Amniotic epithelial cell (primary cell): ENCODE measurements at regions not wholly inside any gene's neighbourhood (a gene's known extent, or its start where the extent isn't known, plus 50 kb on each side); places are given as distances from the start of the nearest gene placed in this dataset.
A peak's percentile ranks its signal among the peaks of the same experiment; 100 is the strongest.
"Not testable (repeated sequence)": the region's sequence is repeated elsewhere in the genome, so short reads cannot be mapped to it uniquely, and the experiment has no call there.

Experiments used
- DNase-seq: peaks from one replicate; pipeline ENCODE4 v3.0.0-alpha.2; 2010; ENCODE audit warnings: low read depth

DNA sequence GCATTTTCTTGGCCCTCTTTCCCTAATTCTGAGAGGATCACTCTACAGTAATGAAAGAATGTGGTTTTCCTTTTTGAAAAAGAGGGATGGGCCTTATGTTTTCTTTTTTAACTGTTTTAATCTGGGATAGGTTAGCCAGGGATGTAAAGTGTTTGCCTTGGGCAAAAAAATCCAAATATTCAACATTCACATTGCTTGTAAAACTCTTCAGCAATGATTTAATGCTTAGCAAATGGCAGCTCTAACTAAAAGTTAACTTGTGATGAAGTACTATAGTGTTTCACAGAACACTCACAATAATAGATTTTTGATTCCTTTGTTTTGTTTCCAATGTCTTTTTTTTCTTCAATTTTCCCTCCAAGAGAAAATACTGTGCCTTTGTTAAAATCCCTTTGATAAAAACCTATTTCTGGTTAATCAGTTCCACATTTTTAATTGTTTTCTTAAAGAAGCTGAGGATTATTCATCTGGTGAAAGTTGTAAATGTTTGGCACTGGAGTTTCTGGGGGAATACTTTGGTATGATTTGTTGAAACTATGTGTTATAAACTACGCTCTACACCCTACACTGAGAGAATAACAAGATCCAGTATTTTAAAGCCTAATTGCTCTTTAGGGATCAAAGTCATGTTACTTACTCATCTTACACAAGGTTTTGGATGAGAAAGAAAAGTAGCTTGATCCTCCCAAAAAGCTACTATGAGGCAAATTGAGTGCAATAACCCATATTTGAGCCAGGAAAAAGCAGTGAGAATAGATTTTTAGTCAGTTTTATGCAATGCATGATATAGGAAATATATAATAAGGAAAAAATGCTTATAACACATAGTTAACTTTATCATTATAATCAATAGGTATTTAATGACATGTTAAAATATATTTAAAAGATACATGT lies 335.8 kb downstream of the EPHA7 start:
- no peak for DNase-seq

DNA sequence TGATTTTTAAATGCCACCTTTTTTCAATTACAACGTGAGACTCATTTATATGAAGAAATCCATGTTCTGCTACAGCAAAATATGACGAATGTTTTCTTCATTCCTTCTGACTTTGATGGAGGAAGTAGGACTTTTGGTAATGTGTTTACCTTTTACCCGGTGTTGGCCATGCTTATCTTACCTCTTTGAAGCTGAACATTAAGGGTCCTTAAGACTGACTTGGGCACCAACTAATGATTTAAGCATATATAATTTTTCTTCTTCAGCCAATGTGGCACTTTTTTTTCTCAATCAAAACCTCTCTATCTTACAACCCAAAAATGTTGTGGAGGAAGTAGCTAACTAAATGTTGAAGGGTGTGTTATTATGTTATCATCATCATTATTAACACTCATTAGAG lies 337.5 kb downstream of the EPHA7 start:
- DNase-seq, result no peak

DNA sequence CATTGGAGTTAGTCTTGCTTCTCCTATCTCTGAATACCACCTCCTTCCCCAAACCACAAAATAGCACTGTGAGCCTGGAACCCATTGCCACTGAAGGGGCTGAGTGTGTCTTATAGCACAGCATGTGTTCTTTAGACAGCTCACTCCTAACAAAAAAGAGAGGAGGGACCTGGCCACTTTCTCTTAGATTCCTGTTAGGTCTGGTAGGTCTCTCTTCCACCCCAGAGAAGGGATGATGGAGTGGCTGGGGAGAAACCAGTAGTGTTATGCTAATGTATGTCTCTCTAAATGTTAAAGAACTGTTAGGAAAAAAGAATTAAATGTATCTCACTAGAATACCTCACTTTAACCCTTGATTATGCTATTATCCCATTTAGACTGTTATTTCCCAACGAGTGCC lies 340.3 kb downstream of the EPHA7 start:
- no peak for DNase-seq

DNA sequence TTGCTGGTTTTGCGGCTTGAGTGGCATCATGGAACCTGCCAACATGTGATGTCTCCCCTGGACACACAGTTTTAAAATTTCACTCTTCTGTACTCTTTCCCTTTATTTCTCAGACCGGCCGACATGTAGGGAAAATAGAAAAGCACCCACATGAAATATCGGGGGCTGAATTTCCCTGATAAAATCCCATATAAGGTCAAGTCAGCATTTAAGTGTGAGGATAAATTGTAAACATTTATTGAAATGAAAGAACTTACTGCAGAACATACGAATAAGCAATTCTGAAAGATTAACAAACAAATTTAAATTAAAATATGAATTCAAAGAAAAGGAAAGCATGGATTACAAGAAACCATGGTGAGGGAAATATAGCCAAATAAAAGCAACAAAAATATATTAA lies 345.5 kb downstream of the EPHA7 start:
- no peak for DNase-seq

DNA sequence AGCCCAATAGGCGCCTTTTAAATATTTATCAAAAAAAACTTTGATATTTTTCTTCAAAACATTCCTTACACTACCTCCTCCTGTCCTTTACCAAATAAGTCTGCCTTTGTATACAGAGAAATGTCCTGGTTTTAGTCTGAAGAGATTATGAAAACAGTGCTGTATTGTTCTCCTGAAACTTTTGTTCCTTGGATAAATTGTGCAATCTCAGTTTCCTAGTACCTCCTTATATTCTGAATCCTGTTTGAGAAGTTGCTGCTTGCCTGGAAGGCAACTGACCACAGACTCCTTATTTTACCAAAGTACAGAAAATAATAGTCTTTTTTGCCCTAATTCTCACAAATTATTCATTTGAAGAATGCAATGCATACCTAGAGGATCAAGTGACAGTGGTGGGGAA lies 349.5 kb downstream of the EPHA7 start:
- no peak for DNase-seq

DNA sequence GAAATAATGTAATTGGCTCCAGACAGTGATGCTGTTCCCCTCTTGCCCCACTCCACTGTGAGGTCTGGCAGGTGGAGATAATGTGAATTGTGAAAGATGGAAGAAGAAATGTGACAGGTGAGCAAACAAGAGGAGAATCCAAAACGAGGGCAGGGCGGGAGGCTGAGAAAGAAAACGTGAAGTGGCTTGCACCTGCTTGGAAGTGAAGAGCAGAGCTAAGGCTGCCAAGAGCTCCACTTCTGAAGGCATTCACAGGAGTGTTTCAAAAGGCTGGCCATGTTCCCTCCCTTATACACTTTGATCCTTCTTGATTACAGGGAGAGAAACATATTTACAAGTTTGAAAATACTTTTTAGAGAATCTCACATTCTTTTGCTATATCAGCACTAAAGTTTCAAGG lies 359.4 kb downstream of the EPHA7 start:
- DNase-seq, result no peak

DNA sequence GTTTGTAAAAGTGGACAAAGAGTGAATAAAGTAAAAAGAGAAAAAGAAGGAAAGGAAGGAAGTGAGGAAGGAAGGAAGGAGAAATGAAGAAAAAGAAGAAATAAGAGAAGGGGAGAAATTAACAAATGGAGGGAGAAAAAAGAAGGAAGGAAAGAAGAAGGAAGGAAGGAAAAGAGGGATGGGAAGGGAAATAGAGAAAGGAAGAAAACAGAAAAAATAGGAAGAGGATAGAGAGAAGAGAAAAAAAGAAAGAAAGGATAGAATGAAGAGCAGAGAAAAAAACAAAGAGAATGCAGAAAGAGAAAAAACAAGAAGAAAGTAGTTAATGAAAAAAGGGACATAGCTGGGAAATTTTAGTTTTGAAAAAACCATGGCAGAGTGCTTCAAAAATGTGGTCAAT lies 361.8 kb downstream of the EPHA7 start:
- no peak for DNase-seq

DNA sequence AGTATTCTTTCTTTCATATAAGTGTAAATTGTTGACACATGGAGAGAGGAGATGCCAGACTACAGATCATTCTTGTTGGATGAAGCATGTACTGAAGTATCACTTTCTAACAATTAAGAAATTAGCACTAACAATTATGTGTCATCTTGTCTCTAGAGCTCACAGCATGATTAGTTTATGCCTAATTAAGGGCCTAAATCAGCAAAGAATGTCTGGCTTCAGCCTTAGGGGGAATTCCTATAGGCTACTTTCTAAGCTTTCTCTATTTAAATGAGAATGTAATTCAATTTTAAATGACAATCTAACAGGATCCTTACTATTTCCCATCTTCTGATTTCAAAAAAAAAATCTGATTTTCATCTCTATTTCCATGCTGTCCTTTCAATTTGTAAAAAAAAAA lies 371.0 kb downstream of the EPHA7 start:
- DNase-seq, result no peak

DNA sequence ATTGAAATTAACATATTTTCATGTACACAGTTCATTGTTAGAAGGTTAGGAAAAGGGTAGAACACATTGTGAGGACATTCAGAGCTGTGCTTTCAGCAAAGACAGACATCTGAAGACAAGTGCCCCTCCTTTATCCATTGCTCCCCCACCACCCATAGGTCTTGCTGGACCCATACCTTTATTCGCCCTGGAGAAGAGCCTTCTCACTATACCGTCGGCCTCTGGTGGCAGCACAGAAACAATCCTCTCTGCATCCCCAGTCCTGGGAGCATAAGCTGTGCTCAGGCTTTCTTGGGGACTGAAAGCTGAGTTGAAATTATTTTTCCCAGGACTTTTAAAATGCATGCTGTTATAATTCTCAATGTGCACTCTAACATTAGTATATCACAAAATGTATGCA lies 372.3 kb downstream of the EPHA7 start:
- no peak for DNase-seq

DNA sequence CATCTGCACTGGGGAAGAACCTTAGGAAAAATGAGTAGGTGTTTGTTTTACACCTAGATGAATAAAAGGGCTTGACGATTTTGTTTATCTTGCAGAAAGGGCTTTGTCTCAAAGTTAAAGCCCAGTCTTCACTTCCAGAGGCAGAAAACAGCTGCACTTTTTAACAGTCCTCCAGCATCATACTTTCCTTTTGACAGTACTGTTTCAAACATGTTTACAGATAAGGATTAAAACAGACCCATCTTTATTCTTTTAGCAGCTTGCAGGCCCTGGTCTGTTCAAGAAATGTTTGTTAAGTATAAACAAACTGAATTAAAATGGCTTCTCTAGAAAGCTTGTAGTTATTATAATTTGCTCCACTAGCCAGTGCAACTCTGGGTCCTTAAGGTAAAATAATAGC lies 374.2 kb downstream of the EPHA7 start:
- no peak for DNase-seq

DNA sequence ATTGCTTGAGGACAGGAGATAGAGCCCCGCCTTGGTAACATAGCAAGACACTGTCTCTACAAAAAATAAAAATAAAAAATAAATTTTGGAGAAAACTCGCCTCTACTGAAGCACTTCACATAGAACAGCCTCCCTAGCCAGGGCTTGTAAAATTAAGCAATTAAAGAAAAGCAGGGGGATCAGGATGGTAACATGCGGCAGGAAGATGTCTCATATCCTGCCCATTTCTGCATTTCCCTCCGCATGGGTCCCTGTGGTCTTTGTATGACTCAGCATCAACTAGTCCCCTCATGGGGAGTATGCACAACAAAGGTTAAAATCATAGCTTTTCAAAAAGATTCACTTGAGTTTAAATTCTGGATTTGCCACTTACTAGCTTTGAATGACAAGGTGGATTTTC lies 379.0 kb downstream of the EPHA7 start:
- DNase-seq, result peak; percentile 3

DNA sequence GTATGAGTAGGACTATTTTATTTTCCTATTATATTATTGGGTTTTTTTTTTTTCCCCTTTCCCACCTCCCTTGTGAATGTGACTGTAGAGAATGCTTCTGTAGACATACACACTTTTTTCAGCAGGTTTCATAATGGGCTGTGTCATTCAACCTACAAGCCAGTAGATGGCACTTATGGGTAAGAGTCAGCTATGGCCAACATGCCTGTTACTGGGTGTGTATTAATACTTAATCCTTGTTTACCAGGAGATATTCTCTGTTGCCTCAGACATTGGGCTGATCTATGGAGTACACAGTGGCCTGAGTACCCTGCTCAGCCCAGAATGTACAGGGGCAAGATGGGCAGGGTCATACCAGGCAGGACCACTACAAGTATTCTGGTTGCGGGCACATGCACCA lies 382.5 kb downstream of the EPHA7 start:
- peak; percentile 52 for DNase-seq

DNA sequence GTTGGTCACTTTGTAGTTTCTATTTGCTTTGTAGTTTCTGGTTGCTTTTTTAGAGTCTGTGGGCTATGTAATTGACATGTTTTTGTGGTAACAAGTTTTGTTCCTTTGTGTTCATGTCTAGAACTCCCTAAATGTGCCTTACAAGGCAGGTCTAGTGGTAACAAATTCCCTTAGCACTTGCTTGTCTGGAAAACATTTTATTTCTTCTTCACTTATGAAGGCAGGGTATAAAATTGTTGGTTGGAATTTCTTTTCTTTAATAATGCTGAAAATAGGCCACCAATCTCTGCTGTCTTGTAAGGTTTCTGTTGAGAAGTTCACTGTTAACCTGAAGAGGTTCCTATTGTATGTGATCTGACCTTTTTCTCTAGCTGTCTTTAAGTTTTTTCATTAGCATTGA lies 383.6 kb downstream of the EPHA7 start:
- DNase-seq, result no peak

DNA sequence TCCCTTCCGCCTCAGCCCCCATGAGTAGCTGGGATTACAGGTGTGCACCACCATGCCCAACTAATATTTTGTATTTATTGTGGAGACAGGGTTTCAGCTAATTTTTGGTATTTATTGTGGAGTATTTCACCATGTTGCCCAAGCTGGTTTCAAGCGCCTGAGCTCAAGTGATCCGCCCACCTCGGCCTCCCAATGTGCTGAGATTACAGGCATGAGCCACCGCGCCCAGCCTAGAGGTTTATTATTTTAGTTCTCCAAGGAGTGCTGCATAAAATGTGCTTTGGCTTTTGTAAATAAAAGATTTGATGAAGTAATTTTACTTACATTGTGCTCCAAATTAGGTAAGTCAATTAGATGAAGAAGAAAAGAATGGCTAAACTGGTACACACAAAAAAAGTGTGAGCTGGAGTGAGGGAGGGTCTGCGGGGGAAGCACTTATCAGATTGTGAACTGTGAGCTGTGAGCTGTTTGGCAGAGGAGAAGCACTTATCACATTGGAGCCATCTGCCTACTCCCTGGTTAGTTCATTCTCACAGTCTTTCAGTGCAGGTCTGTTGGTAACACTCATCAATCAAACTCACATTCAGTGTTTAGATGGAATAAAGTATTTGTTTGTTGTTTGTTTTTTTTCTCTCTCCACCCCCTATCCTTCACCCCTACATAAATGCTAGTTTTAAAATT lies 398.0 kb downstream of the EPHA7 start:
- DNase-seq, result no peak

DNA sequence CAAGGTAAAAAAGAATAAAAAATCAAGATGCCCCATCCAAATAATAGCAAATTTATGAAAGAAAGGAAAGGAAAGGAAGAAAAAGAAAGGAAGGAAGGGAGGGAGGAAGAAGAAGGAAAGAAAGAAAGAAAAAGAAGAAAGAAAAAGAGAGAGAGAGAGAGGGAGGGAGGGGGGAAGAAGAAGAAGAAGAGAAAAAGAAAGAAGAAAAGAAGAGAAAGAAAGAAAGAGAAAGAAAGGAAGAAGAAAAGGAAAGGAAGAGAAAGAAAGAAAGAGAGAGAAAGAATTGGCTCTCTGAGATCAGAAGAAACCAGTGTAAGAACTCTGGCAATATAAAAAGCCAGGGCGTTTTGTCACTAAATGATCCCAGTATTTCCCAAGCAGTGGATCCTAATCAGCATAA lies 401.7 kb downstream of the EPHA7 start:
- no peak for DNase-seq

DNA sequence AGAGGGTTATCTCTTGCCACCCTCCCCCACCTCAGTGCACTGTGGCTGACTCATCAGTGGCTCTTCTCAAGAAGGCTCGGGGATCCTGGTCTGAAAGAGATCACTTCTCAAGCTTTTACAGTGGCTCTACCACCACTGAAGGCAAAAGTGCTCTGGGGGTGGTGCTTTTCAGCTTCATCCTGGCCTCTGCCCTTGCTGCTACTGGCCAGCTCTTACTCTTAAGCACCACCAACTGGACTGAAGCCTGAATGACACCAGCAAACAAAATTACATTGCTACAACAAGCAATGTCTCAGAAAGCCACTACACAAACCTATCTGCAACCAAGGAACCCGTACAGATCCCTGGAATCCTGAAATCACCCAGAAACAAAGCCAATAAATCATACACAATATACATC lies 402.1 kb downstream of the EPHA7 start:
- DNase-seq, result peak; percentile 24

DNA sequence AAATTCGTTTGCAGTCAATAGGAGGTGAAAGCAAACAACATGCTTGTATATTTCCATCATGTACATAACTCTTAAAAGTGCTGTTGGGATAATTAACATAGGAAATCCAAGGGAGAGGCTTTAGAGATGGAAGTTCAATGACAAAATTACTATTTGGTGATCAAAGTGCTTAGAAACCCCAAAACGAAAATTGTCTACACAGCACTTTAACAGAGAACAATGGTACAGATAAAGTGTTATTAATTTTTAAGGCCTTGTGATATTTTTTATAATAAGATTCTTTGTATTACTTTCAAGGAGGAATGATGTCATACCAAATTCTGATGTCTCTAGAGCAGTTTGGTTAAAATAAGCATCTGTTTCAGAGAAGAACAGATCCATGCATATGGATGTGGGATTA lies 406.3 kb downstream of the EPHA7 start:
- no peak for DNase-seq

DNA sequence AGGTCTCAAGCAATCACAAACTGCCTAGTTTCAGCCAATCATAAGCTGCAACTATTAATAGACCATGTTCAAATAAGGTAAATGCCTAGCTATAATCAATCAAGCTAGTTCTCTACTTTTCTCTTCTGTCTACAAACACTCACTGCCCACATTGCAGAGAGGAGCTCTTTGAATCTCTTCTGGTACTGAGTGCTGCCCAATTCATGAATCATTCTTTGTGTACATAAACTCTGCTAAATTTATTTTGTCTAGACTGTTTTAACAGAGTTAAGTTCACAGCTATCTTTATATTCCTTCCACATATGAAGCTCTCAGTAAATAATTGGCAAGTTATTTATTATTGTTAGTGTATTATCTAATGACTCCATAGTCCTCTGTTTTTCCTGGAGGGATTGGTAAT lies 411.0 kb downstream of the EPHA7 start:
- DNase-seq, result no peak

DNA sequence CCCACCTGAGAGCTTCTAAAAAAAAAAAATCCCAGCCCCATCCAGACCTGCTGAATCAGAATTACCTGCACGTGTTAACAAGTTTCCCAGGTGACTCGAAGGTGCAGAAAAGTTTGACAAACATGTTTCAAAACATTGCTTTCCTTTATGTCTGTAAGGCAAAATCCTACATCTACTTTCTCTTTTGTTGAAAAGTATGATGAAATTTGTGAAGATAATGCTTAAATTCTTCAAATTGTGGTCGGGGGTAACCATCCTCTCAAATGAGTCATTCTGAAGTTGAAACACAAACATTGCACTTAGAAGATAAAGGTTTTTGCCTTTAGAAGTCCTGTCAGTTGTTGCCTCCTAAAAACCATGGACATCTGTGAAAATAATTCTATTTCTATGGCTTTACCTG lies 429.7 kb downstream of the EPHA7 start:
- DNase-seq, result peak; percentile 61

DNA sequence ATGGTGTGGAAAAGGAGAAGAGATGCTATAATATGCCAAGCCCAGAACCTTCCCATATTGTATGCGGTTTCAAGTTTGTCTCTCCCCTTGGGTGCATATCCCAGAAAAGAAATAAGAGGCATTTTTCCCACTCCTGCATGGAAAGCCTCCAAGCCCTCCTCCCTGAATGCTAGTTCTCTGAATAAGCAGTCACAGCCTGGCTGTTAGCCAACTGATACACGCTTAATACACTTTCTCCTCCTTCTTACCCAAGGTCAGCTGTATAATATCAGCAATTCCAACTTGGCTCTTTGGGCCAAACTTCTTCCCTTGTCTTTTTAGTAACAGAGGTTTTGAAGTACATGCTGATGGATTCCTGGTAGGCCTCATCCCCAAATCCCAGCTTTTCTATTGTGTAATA lies 440.1 kb downstream of the EPHA7 start:
- peak; percentile 13 for DNase-seq

DNA sequence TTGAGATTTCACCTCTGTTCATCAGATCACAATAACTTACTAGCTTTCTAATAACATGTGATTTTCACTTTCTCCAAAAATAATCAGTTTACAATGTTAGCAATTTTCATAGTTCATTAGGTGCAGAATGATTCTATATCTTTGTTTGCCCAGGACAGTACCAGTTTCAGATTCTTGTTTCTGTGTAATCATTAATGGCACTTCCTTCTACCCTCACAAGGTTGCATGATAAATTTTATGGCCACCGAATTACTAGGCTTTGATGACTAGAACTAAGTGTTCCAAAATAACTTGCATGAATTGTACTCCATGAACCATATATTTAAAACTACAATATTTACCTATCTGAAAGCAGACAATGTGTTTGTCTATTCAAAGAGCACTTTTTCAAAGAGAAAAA lies 442.3 kb downstream of the EPHA7 start:
- no peak for DNase-seq

DNA sequence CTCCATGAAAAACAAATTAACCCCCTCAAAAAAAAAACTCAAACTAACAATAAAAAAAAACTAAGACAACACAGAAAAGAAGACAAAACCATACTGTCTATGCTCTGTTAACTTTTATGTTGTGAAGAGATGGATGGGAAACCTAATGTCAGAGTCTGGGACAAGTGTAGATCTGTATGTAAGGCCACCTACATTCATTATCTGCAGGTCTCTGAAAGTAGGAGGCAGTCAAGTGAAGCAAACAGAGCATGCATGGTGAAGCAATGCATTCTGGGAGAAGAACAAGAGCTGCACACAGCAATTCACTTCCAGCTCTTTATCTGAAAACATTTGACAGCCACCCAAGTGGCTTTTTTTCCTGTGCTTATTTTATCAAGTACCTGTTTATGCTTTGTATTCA lies 452.0 kb downstream of the EPHA7 start:
- no peak for DNase-seq

DNA sequence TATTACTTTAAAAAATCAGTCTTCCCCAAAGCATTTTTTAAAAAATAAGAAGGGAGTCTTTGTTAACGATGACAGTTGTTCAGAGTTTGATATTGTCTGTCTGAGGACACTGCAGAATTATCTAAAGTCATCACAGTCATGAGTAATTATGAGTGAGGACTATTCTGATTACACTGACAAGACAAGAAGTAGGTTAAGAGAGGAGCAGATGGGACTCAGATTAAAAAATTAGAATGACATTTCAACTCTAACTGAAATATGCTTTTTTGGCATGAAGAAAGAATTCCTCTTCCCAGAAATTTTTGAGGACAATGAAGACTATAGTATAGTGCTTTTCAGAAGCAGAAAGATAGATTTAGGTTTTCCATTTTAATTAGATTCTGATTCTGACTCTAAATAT lies 456.5 kb downstream of the EPHA7 start:
- DNase-seq, result no peak

DNA sequence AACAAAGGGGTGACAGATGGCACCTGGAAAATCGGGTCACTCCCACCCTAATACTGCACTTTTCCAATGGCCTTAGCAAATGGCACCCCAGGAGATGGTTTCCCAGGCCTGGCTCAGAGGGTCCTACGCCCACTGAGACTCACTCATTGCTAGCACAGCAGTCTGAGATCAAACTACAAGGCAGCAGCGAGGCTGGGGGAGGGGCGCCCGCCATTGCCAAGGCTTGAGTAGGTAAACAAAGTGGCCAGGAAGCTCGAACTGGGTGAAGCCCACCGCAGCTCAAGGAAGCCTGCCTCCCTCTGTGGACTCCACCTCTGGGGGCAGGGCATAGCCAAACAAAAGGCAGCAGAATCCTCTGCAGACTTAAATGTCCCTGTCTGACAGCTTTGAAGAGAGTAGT lies 467.2 kb downstream of the EPHA7 start:
- DNase-seq, result not testable (repeated sequence)
